ENCODE measurements at regions not wholly inside any gene's neighbourhood (a gene's known extent, or its start where the extent isn't known, plus 50 kb on each side); places are given as distances from the start of the nearest gene placed in this dataset.
"Not testable (repeated sequence)": the region's sequence is repeated elsewhere in the genome, so short reads cannot be mapped to it uniquely, and the experiment has no call there.

- Histone ChIP-seq H3K4me3 (ENCODE audit: low read length in 2 of 2) (no peak overlapping the region), H3K27me3 (ENCODE audit: control insufficient read depth in 2 of 2, insufficient read depth in 2 of 2, low read length in 2 of 2) (no peaks in the 10 kb centered on the region), H3K9ac (ENCODE audit: low read depth in 1 of 2, low read length in 2 of 2) (no peak overlapping the region), H3K4me1 (ENCODE audit: control insufficient read depth in 2 of 2, insufficient read depth in 2 of 2, low read length in 2 of 2) (no peaks in the 10 kb centered on the region), H3K27ac (ENCODE audit: low read depth in 2 of 2, low read length in 2 of 2) (no peak overlapping the region), H3K9me3 (ENCODE audit: control insufficient read depth in 2 of 2, low read length in 2 of 2) (no peaks in the 10 kb centered on the region), H3K36me3 (ENCODE audit: control insufficient read depth in 2 of 2, insufficient read depth in 2 of 2, low read length in 2 of 2) (no peaks in the 10 kb centered on the region)
These were observed 148.8 kb upstream of the ADAMTSL1 start for GRCh38 chr9:18324928-18325745.

GRCh38 chr9:18325746-18326011 lies 148.3 kb upstream of the ADAMTSL1 start:
- H3K27me3 ChIP-seq (ENCODE audit: control insufficient read depth in 2 of 2, insufficient read depth in 2 of 2, low read length in 2 of 2); H3K36me3 ChIP-seq (ENCODE audit: control insufficient read depth in 2 of 2, insufficient read depth in 2 of 2, low read length in 2 of 2); H3K4me3 ChIP-seq (ENCODE audit: low read length in 2 of 2); H3K4me1 ChIP-seq (ENCODE audit: control insufficient read depth in 2 of 2, insufficient read depth in 2 of 2, low read length in 2 of 2); H3K27ac ChIP-seq (ENCODE audit: low read depth in 2 of 2, low read length in 2 of 2); H3K9ac ChIP-seq (ENCODE audit: low read depth in 1 of 2, low read length in 2 of 2); H3K9me3 ChIP-seq (ENCODE audit: control insufficient read depth in 2 of 2, low read length in 2 of 2): not testable (repeated sequence)

- H3K36me3 ChIP-seq (ENCODE audit: control insufficient read depth in 2 of 2, insufficient read depth in 2 of 2, low read length in 2 of 2) = no peaks in the 10 kb centered on the region
- H3K9ac ChIP-seq (ENCODE audit: low read depth in 1 of 2, low read length in 2 of 2) = no peak overlapping the region
- H3K27me3 ChIP-seq (ENCODE audit: control insufficient read depth in 2 of 2, insufficient read depth in 2 of 2, low read length in 2 of 2) = no peaks in the 10 kb centered on the region
- no peak overlapping the region for H3K27ac ChIP-seq (ENCODE audit: low read depth in 2 of 2, low read length in 2 of 2)
- H3K4me1 ChIP-seq (ENCODE audit: control insufficient read depth in 2 of 2, insufficient read depth in 2 of 2, low read length in 2 of 2) = no peaks in the 10 kb centered on the region
- no peak overlapping the region for H3K4me3 ChIP-seq (ENCODE audit: low read length in 2 of 2)
- H3K9me3 ChIP-seq (ENCODE audit: control insufficient read depth in 2 of 2, low read length in 2 of 2) = no peaks in the 10 kb centered on the region
These were observed 146.8 kb upstream of the ADAMTSL1 start for GRCh38 chr9:18327121-18327520.

GRCh38 chr9:18330401-18331309 lies 143.3 kb upstream of the ADAMTSL1 start:
- Histone ChIP-seq H3K27ac (ENCODE audit: low read depth in 2 of 2, low read length in 2 of 2) (no peak overlapping the region), H3K4me1 (ENCODE audit: control insufficient read depth in 2 of 2, insufficient read depth in 2 of 2, low read length in 2 of 2) (no peaks in the 10 kb centered on the region), H3K36me3 (ENCODE audit: control insufficient read depth in 2 of 2, insufficient read depth in 2 of 2, low read length in 2 of 2) (no peaks in the 10 kb centered on the region), H3K4me3 (ENCODE audit: low read length in 2 of 2) (no peak overlapping the region), H3K9ac (ENCODE audit: low read depth in 1 of 2, low read length in 2 of 2) (no peak overlapping the region), H3K27me3 (ENCODE audit: control insufficient read depth in 2 of 2, insufficient read depth in 2 of 2, low read length in 2 of 2) (no peaks in the 10 kb centered on the region), H3K9me3 (ENCODE audit: control insufficient read depth in 2 of 2, low read length in 2 of 2) (no peaks in the 10 kb centered on the region)

- no peak overlapping the region for H3K27ac ChIP-seq (ENCODE audit: low read depth in 2 of 2, low read length in 2 of 2)
- no peaks in the 10 kb centered on the region for H3K9me3 ChIP-seq (ENCODE audit: control insufficient read depth in 2 of 2, low read length in 2 of 2)
- no peak overlapping the region for H3K9ac ChIP-seq (ENCODE audit: low read depth in 1 of 2, low read length in 2 of 2)
- H3K27me3 ChIP-seq (ENCODE audit: control insufficient read depth in 2 of 2, insufficient read depth in 2 of 2, low read length in 2 of 2) = no peaks in the 10 kb centered on the region
- H3K4me1 ChIP-seq (ENCODE audit: control insufficient read depth in 2 of 2, insufficient read depth in 2 of 2, low read length in 2 of 2) = peaks cover 0 to 3% of the 10 kb centered on the region in 2 donors
- H3K36me3 ChIP-seq (ENCODE audit: control insufficient read depth in 2 of 2, insufficient read depth in 2 of 2, low read length in 2 of 2) = no peaks in the 10 kb centered on the region
- H3K4me3 ChIP-seq (ENCODE audit: low read length in 2 of 2) = no peak overlapping the region
These were observed 142.7 kb upstream of the ADAMTSL1 start for GRCh38 chr9:18331310-18331684.

GRCh38 chr9:18331808-18332209 lies 142.1 kb upstream of the ADAMTSL1 start:
- Histone ChIP-seq H3K27ac (ENCODE audit: low read depth in 2 of 2, low read length in 2 of 2) (no peak overlapping the region), H3K9ac (ENCODE audit: low read depth in 1 of 2, low read length in 2 of 2) (no peak overlapping the region), H3K36me3 (ENCODE audit: control insufficient read depth in 2 of 2, insufficient read depth in 2 of 2, low read length in 2 of 2) (no peaks in the 10 kb centered on the region), H3K4me1 (ENCODE audit: control insufficient read depth in 2 of 2, insufficient read depth in 2 of 2, low read length in 2 of 2) (peaks cover 0 to 3% of the 10 kb centered on the region in 2 donors), H3K9me3 (ENCODE audit: control insufficient read depth in 2 of 2, low read length in 2 of 2) (no peaks in the 10 kb centered on the region), H3K4me3 (ENCODE audit: low read length in 2 of 2) (no peak overlapping the region), H3K27me3 (ENCODE audit: control insufficient read depth in 2 of 2, insufficient read depth in 2 of 2, low read length in 2 of 2) (no peaks in the 10 kb centered on the region)

- no peaks in the 10 kb centered on the region for H3K36me3 ChIP-seq (ENCODE audit: control insufficient read depth in 2 of 2, insufficient read depth in 2 of 2, low read length in 2 of 2)
- H3K9me3 ChIP-seq (ENCODE audit: control insufficient read depth in 2 of 2, low read length in 2 of 2) = no peaks in the 10 kb centered on the region
- H3K4me1 ChIP-seq (ENCODE audit: control insufficient read depth in 2 of 2, insufficient read depth in 2 of 2, low read length in 2 of 2) = peaks cover 0 to 3% of the 10 kb centered on the region in 2 donors
- no peak overlapping the region for H3K27ac ChIP-seq (ENCODE audit: low read depth in 2 of 2, low read length in 2 of 2)
- no peaks in the 10 kb centered on the region for H3K27me3 ChIP-seq (ENCODE audit: control insufficient read depth in 2 of 2, insufficient read depth in 2 of 2, low read length in 2 of 2)
- no peak overlapping the region for H3K9ac ChIP-seq (ENCODE audit: low read depth in 1 of 2, low read length in 2 of 2)
- no peak overlapping the region for H3K4me3 ChIP-seq (ENCODE audit: low read length in 2 of 2)
These were observed 140.8 kb upstream of the ADAMTSL1 start for GRCh38 chr9:18333157-18333556.

GRCh38 chr9:18335825-18336224 lies 138.1 kb upstream of the ADAMTSL1 start:
- Histone ChIP-seq H3K27ac (ENCODE audit: low read depth in 2 of 2, low read length in 2 of 2) (no peak overlapping the region), H3K4me1 (ENCODE audit: control insufficient read depth in 2 of 2, insufficient read depth in 2 of 2, low read length in 2 of 2) (peaks cover 0 to 3% of the 10 kb centered on the region in 2 donors), H3K9ac (ENCODE audit: low read depth in 1 of 2, low read length in 2 of 2) (no peak overlapping the region), H3K27me3 (ENCODE audit: control insufficient read depth in 2 of 2, insufficient read depth in 2 of 2, low read length in 2 of 2) (no peaks in the 10 kb centered on the region), H3K9me3 (ENCODE audit: control insufficient read depth in 2 of 2, low read length in 2 of 2) (no peaks in the 10 kb centered on the region), H3K4me3 (ENCODE audit: low read length in 2 of 2) (no peak overlapping the region), H3K36me3 (ENCODE audit: control insufficient read depth in 2 of 2, insufficient read depth in 2 of 2, low read length in 2 of 2) (no peaks in the 10 kb centered on the region)

- H3K27ac ChIP-seq (ENCODE audit: low read depth in 2 of 2, low read length in 2 of 2) = no peak overlapping the region
- H3K27me3 ChIP-seq (ENCODE audit: control insufficient read depth in 2 of 2, insufficient read depth in 2 of 2, low read length in 2 of 2) = no peaks in the 10 kb centered on the region
- no peaks in the 10 kb centered on the region for H3K36me3 ChIP-seq (ENCODE audit: control insufficient read depth in 2 of 2, insufficient read depth in 2 of 2, low read length in 2 of 2)
- H3K4me3 ChIP-seq (ENCODE audit: low read length in 2 of 2) = no peak overlapping the region
- no peaks in the 10 kb centered on the region for H3K9me3 ChIP-seq (ENCODE audit: control insufficient read depth in 2 of 2, low read length in 2 of 2)
- H3K9ac ChIP-seq (ENCODE audit: low read depth in 1 of 2, low read length in 2 of 2) = no peak overlapping the region
- H3K4me1 ChIP-seq (ENCODE audit: control insufficient read depth in 2 of 2, insufficient read depth in 2 of 2, low read length in 2 of 2) = peaks cover 0 to 3% of the 10 kb centered on the region in 2 donors
These were observed 135.9 kb upstream of the ADAMTSL1 start for GRCh38 chr9:18338042-18338441.

- no peak overlapping the region for H3K4me3 ChIP-seq (ENCODE audit: low read length in 2 of 2)
- no peaks in the 10 kb centered on the region for H3K27me3 ChIP-seq (ENCODE audit: control insufficient read depth in 2 of 2, insufficient read depth in 2 of 2, low read length in 2 of 2)
- no peak overlapping the region for H3K9ac ChIP-seq (ENCODE audit: low read depth in 1 of 2, low read length in 2 of 2)
- no peaks in the 10 kb centered on the region for H3K9me3 ChIP-seq (ENCODE audit: control insufficient read depth in 2 of 2, low read length in 2 of 2)
- no peaks in the 10 kb centered on the region for H3K36me3 ChIP-seq (ENCODE audit: control insufficient read depth in 2 of 2, insufficient read depth in 2 of 2, low read length in 2 of 2)
- H3K4me1 ChIP-seq (ENCODE audit: control insufficient read depth in 2 of 2, insufficient read depth in 2 of 2, low read length in 2 of 2) = no peaks in the 10 kb centered on the region
- H3K27ac ChIP-seq (ENCODE audit: low read depth in 2 of 2, low read length in 2 of 2) = no peak overlapping the region
These were observed 130.2 kb upstream of the ADAMTSL1 start for GRCh38 chr9:18343784-18344183.

Data from mucosa of rectum (tissue), 2 donors.